Thoracic aorta (tissue), 2 donors: ENCODE measurements at regions not wholly inside any gene's neighbourhood (a gene's known extent, or its start where the extent isn't known, plus 50 kb on each side); places are given as distances from the start of the nearest gene placed in this dataset.
"Not testable (repeated sequence)": the region's sequence is repeated elsewhere in the genome, so short reads cannot be mapped to it uniquely, and the experiment has no call there.

Experiments
- ATAC-seq: fragments of 150-250 bp; one replicate; pipeline ENCODE4 v1.8.0; 2017; ENCODE audit warnings: low read depth; ENCODE audit not compliant: insufficient number of reproducible peaks, low FRiP score
- DNase-seq: peaks from one replicate; pipeline ENCODE4 v3.0.0-alpha.2; 2020; ENCODE audit warnings: low spot score
- H3K27ac ChIP-seq, 2 donors: fragments of 200-600 bp; sonication (generic); 1 replicate in 1 of 2; 2 replicates in 1 of 2; pipeline ENCODE4 v1.5.1; 2016; ENCODE audit warnings: mild to moderate bottlenecking in 2 of 2, moderate library complexity in 2 of 2
- H3K27me3 ChIP-seq: fragments of 200-600 bp; sonication (generic); replicated peaks from 2 replicates; pipeline ENCODE4 v1.6.0; 2016; ENCODE audit warnings: mild to moderate bottlenecking; ENCODE audit not compliant: insufficient read depth
- H3K36me3 ChIP-seq: fragments of 200-600 bp; sonication (generic); one replicate; pipeline ENCODE4 v1.5.1; 2016
- H3K4me1 ChIP-seq, 2 donors: fragments of 200-600 bp; sonication (generic); 1 replicate in 1 of 2; 2 replicates in 1 of 2; pipeline versions ENCODE4 v1.5.1 to v1.6.0; 2016; ENCODE audit warnings: low read depth in 2 of 2, mild to moderate bottlenecking in 1 of 2; ENCODE audit not compliant: control insufficient read depth in 1 of 2
- H3K4me3 ChIP-seq: fragments of 200-600 bp; sonication (generic); 2 replicates; pipeline ENCODE4 v1.5.1; 2016; ENCODE audit warnings: mild to moderate bottlenecking
- H3K9me3 ChIP-seq: fragments of 200-600 bp; sonication (generic); 2 replicates; pipeline ENCODE4 v1.5.1; 2016
- TF ChIP-seq, protein P1 (sequence below): fragments of 200-600 bp; sonication (generic); IDR thresholded peaks from one replicate; pipeline ENCODE4 v1.5.1; 2019; ENCODE audit warnings: antibody characterized with exemption

DNA sequence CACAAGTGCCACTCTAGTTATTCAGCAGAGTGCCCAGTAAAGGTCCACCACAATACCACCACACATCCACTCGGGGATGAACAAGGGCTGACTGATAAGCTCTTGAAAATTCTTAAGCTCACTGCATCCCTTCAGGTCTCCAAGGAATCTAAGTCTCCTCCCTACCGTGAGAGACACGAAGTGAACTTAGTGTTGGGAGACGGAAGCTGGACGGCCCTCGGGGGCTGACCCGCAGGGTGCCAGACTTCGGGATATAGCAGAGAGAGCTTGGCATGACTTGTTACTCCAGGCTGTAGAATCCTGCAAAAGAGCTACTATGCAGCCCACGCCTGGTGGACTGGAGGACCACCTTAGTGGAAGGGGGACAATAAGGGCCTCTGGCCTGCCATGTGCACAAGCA lies 75.1 kb downstream of the LYZL1 start:
- not testable (repeated sequence) for DNase-seq, ATAC-seq, H3K9me3 ChIP-seq, H3K36me3 ChIP-seq, H3K27ac ChIP-seq, H3K4me3 ChIP-seq, H3K27me3 ChIP-seq, H3K4me1 ChIP-seq

DNA sequence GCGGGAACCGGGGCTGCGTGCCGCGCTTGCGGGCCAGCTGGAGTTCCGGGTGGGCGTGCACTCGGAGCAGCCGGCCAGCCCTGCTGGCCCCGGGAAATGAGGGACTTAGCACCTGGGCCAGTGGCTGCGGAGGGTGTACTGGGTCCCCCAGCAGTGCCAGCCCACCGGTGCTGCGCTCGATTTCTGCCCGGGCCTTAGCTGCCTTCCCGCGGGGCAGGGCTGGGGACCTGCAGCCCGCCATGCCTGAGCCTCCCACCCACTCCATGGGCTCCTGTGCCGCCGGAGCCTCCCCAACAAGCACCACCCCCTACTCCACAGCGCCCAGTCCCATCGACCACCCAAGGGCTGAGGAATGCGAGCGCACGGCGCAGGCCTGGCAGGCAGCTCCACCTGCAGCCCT lies 77.3 kb downstream of the LYZL1 start:
- not testable (repeated sequence) for H3K4me3 ChIP-seq, ATAC-seq, H3K27ac ChIP-seq, H3K36me3 ChIP-seq, H3K27me3 ChIP-seq, H3K9me3 ChIP-seq, DNase-seq
- H3K4me1 ChIP-seq: peaks cover 9 to 19% of the 10 kb centered on the region in 2 donors

DNA sequence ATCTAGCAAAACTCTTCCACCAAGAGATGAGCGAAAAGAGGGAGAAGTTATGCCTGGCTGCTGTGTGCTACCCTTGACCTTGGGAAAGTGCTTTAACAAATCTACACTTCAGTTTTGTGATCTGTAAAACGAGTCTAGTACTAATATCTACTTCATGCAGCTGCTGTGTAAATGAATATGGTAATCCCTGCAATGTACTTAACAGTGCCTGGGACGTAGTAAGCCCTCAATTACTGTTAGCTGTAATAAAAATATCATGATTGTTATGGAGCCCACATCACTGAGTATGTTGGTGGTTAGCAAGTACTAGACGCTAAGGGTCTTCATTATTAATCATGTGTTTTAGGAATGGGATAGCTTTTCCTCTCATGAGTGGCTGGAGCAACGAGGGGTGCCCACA lies 80.5 kb downstream of the LYZL1 start:
- Histone ChIP-seq H3K27ac (no peak overlapping the region), H3K9me3 (no peaks in the 10 kb centered on the region), H3K36me3 (no peaks in the 10 kb centered on the region), H3K4me1 (peaks cover 9 to 19% of the 10 kb centered on the region in 2 donors), H3K4me3 (no peak overlapping the region), H3K27me3 (no peaks in the 10 kb centered on the region)
- ATAC-seq (no peak), DNase-seq (no peak)
- TF ChIP-seq, protein P1, sequence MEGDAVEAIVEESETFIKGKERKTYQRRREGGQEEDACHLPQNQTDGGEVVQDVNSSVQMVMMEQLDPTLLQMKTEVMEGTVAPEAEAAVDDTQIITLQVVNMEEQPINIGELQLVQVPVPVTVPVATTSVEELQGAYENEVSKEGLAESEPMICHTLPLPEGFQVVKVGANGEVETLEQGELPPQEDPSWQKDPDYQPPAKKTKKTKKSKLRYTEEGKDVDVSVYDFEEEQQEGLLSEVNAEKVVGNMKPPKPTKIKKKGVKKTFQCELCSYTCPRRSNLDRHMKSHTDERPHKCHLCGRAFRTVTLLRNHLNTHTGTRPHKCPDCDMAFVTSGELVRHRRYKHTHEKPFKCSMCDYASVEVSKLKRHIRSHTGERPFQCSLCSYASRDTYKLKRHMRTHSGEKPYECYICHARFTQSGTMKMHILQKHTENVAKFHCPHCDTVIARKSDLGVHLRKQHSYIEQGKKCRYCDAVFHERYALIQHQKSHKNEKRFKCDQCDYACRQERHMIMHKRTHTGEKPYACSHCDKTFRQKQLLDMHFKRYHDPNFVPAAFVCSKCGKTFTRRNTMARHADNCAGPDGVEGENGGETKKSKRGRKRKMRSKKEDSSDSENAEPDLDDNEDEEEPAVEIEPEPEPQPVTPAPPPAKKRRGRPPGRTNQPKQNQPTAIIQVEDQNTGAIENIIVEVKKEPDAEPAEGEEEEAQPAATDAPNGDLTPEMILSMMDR: no peak

DNA sequence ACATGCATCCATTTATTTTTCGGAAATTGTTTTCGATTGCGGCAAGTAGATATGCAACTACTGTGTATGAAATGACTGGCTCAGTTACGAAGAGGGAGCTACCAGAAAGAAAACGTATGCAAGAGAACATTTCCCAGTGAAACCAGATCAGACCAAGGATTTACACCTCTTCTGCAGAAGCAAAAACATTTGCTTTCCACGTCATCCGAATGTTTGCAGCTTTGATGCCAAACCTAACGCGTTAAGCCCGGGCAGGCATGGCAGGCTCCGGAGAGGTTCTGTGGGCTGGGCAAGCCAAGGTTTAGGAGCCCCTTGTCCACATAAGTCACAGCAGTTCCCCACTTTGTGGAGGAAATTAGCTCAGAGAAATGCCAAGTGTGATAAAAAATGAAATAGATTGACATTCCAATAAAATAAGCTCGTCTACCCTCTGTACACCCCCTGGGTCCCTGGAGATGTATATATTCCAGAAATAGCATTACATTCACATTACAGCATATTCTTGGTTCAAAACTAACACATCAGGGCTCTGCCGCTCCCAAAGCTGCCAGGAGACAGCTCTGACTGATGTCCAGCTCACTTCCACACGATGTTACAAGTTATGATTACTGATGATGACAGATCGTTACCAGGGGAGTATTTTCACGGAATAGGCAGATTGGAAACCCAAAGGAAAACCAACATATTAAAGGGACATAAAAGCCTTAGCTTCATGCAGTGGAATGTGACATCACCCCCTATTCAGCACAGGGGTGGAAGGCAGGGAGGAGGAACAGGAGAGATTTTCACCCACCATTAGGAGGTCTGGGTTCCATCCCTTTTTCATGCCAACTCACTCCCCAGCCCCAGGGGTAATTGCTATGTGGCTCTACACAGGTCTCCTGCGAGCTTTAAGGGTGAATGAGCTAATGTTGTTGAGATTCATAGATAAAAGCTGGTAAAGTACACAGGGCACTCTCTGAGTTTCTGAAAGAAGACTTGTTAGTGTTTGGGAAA lies 81.5 kb downstream of the LYZL1 start:
- Histone ChIP-seq H3K4me1 (peaks cover 9 to 19% of the 10 kb centered on the region in 2 donors), H3K27me3 (no peaks in the 10 kb centered on the region), H3K4me3 (peak overlapping the region; percentile 63), H3K27ac (no peak overlapping the region), H3K9me3 (no peaks in the 10 kb centered on the region), H3K36me3 (no peaks in the 10 kb centered on the region)
- ATAC-seq (no peak), DNase-seq (no peak)
- TF ChIP-seq, protein P1: no peak

DNA sequence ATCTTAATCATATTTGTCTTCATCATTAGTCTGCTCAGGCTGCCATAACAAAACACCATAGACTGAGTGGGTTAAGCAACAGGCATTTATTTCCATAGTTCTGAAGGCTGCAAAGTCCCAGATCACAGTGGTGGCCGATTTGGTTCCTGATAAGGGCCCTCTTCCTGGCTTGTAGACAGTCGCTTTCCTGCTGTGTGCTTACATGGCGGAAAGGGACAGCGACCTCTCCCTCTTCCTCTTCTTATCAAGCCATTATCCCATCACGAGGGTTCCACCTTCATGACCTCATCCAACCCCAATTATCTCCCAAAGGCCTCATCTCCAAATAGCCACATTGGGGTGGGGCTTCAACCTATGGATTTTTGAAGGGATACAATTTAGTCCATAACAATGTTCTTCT lies 84.0 kb downstream of the LYZL1 start:
- TF ChIP-seq, protein P1: no peak
- ATAC-seq (no peak), DNase-seq (no peak)
- no peaks in the 10 kb centered on the region for H3K27me3 ChIP-seq
- H3K27ac ChIP-seq: no peak overlapping the region
- peaks cover 9 to 19% of the 10 kb centered on the region in 2 donors for H3K4me1 ChIP-seq
- H3K9me3 ChIP-seq: no peaks in the 10 kb centered on the region
- no peaks in the 10 kb centered on the region for H3K36me3 ChIP-seq
- no peak overlapping the region for H3K4me3 ChIP-seq

DNA sequence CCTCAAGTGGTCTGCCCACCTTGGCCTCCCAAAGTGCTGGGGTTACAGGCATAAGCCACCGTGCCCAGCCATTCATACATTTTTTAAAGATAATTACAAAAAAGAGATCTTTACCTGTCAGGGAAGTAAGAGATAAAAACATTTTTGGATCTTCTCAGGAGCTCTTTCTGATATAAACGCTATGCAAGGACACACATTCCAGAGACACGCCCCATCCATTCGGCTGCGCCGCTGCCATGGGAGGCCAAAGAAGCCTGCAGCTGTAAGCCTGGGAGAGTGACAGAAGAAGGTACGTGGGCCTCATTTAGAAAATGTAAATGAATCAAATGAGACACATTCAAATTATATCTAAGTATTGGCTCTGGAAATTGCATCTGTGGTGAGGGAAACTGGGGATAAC lies 85.3 kb downstream of the LYZL1 start:
- DNase-seq (no peak), ATAC-seq (no peak)
- TF ChIP-seq, protein P1: no peak
- Histone ChIP-seq H3K4me3 (no peak overlapping the region), H3K9me3 (no peaks in the 10 kb centered on the region), H3K36me3 (no peaks in the 10 kb centered on the region), H3K4me1 (peaks cover 9 to 19% of the 10 kb centered on the region in 2 donors), H3K27me3 (no peaks in the 10 kb centered on the region), H3K27ac (no peak overlapping the region)
